ENCODE measurements at regions not wholly inside any gene's neighbourhood (a gene's known extent, or its start where the extent isn't known, plus 50 kb on each side); places are given as distances from the start of the nearest gene placed in this dataset.
"Not testable (repeated sequence)": the region's sequence is repeated elsewhere in the genome, so short reads cannot be mapped to it uniquely, and the experiment has no call there.

DNA sequence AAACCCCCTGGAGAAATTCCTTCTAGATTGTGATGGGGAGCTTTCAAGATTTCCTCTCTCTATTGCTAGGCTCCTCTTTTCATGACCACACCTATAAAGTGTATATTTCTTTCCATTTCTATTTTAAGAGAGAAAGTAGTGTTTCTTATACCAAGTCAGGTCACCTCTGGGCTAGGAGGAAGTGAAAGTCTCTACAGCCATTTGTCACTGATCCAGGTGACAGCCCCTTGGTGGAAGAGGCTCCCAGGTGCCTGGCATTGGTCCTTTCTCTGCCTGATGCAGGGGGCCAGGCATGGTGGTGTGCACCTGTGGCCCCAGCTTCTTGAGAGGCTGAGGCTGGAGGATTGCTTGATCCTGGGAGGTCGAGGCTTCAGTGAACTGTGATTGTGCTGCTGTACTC lies 64.7 kb downstream of the DHCR7 start:
- no peak for DNase-seq

GRCh38 chr11:71381781-71382505 lies 66.2 kb downstream of the DHCR7 start:
- DNase-seq: no peak

DNA sequence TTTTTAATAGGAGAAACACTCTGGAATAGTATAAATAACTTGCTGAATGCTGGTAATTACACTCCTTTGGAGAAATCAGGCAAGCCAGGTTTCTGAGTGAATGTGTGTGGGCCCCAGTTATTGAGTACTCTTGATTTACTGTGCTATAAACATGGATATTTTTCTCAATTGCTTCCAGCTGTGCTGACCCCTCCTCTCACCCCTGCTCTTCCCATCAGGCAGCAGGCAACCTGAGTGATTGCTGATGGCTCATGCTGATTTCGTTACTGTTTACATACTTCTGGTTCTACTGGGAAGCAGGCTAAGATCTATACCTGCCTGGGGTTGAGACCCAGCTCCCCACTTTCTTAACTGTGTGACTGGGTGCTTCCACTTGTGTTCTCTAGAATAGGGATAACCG lies 68.5 kb downstream of the DHCR7 start:
- DNase-seq: no peak

- no peak for DNase-seq
Measured at GRCh38 chr11:71373791-71374454, 74.3 kb downstream of the DHCR7 start.

DNA sequence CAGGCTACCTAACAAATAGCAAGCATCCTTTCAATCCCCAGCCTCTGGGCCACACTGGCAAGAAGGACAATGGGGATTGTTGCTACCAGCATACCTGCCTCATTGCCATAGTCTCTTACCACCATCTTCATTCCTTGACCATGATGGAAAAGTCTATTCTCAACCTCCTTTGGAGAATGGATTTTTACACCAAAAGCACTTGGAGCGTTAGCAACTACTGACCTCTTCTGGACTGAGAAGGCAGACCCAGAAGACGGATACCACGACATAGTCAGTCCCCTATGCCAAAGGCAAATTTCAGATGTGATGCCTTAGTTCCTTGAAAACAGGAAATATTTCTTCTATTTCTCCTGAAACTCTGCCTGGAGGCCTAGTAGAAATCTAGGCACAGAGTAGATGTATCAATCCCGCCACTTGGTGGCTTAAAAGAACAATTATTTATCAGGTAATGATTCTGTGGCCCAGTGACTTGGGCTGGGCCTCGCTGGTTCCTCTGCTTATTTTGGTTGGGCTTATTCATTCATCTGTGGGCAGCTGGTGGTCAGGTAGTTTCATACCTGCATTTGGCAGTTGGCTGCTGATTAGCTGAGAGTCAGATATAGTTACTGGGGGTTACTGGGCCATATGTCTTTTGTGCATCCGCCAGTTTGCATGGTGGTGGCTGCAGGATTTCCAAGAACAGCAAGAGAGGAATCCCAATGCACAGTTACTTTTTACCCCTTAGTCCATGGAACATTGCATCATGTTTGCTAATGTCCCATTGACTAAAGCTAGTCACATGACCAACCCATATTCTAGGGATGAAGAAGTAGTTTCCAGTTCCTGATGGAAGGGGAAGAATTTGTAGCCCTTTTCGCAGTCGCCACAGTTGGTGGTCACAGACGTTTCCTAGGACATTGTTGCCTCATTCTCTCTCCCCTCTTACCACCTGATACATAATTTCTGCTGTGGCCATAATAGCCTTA lies 75.2 kb downstream of the DHCR7 start:
- DNase-seq: no peak

DNA sequence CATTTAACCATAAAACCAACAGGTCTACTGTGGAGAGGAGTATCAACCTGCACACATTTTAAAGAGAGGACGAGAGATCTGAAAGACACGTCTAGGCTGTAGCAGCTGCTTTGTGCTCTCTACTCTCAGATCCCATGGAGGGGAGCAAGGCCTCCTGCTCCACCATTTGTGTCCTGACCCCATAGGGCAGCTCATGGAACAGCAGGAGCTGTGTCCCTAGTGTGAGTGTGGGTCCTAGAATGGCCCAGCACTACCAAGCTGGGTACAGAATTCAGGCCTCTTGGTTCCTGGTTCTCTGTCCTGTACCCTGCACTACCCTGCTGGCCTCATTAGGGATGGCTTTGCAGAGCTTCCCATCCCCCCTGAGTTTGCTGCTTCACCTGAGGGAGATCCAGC lies 76.5 kb downstream of the DHCR7 start:
- DNase-seq: no peak

DNA sequence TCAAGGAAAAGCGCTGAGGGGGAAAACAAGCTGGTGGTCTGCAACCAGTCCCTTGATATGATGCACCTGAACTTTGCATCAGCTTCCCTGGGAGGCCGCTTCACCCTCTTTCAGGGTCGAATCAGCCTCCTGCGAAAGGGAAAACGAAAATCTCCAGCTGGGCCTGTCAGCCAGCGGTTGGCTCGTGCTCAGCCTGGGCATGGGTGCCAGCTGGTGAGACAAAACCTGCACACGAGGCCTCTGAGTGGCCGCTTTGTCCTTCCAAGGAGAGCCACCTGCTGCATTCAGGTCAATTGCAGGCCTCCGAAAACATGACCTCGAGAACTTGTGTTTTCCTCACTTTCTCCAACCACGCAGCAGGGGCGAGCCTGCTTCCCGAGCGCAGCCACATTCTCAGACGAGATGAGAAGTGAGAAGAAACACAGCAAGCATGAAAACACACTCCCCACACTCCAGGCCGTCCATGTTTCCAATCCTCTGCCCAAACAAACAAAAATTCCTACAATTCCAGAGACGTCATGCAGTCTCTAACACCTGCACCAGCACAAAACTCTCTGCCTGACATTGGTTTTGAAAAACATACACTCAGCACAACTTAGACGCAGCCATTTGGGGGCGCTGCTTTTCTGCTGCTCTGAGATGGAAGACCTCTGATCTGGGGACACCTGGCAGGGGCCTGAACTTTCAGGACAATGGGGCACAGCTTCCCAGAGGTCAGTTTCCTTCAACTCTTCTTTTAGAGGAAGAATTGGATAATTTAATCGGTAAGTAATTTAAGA lies 77.1 kb downstream of the DHCR7 start:
- DNase-seq: no peak

GRCh38 chr11:71370020-71370747 lies 78.0 kb downstream of the DHCR7 start:
- DNase-seq: no peak

DNA sequence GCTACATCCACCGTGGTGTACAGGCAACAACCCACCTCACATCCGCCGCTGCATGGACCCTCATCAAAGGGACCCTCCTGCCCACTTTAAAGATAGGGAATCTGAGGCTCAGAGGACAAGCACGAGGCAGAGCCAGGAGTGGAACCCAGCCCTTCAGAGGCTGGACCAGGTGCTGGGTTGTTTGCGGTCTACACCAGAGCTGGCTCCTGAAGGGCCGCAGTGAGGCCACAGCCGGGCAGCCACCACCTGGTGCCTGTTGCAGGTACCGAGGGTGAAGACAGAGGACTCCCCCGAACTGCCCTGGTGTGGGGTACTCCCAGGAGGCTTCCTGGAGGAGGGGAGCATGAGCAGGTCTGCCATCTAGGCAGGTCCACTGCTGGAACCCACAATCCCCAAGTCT lies 78.8 kb downstream of the DHCR7 start:
- DNase-seq: no peak

GRCh38 chr11:71368966-71369365 lies 79.2 kb downstream of the DHCR7 start:
- DNase-seq: no peak

GRCh38 chr11:71367756-71368155 lies 80.4 kb downstream of the DHCR7 start:
- no peak for DNase-seq

GRCh38 chr11:71367276-71367675 lies 80.9 kb downstream of the DHCR7 start:
- not testable (repeated sequence) for DNase-seq

DNA sequence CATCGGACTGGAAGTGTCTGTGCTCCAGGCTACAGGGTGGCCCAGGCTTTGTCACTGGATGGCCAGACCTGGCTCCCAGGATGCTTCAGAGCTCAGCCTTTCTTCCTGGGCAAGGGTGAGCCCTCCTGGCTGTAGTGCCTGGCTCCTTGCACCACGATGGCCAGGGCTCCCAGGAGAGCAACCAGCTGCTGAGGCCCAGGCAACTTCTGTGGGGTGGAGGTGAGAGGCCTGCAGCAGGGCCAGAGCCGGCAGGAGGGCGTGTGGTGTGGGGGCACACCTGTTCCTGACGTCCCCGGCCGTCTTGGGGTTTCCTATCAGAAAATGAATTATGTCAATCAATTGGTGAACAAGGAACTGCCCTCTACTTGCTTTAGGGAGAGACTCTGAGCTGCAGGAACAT lies 82.1 kb downstream of the DHCR7 start:
- DNase-seq: no peak

GRCh38 chr11:71365626-71366025 lies 82.6 kb downstream of the DHCR7 start:
- DNase-seq: no peak

DNA sequence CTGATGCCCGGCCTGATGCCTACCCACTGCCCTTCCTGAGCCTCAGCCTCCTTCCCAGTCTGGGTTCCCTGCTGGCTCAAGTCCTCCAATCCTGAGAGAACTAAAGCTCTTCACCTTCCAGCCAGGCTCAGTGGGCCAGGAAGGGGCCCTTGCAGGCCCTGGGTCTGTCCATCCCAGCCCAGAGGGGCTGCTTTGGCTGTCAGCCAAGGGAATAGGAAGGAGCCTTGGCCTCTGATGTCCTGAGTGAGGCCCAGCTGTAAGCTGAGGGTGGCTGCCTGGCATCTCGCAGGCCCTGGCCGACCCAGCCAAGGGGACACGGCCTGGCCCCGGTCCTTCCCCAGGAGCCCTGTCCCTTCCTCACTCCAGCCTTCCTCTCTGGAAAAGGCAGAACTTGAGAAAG lies 83.4 kb downstream of the DHCR7 start:
- no peak for DNase-seq

- DNase-seq: no peak
Measured at GRCh38 chr11:71364176-71364671, 84.0 kb downstream of the DHCR7 start.

GRCh38 chr11:71363721-71364120 lies 84.5 kb downstream of the DHCR7 start:
- DNase-seq: no peak

DNA sequence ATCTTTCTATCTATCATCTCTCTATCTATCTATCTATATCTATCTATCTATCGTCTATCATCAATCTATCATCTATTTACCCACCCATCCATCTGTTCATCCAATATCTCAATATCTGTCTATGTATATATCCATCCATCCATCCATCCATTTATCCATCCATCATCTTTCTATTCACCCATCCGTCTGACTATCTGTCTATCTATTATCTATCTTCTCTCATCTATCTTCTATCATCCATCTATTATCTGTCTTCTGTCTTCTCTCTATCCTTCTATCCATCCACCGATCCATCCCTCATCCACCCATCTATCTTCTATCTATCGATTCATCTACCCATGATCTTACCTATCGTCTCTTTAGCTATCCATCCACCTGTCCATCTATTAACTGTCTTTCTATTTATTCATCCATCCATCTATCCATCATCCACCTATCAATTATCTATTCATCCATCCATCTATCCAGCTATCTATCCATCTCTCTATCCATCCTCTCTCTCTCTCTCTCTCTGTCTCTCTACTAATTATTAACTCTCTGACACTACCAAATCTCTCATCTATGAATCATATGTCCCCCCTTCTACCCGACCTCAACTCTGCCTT lies 89.1 kb downstream of the DHCR7 start:
- no peak for DNase-seq

DNA sequence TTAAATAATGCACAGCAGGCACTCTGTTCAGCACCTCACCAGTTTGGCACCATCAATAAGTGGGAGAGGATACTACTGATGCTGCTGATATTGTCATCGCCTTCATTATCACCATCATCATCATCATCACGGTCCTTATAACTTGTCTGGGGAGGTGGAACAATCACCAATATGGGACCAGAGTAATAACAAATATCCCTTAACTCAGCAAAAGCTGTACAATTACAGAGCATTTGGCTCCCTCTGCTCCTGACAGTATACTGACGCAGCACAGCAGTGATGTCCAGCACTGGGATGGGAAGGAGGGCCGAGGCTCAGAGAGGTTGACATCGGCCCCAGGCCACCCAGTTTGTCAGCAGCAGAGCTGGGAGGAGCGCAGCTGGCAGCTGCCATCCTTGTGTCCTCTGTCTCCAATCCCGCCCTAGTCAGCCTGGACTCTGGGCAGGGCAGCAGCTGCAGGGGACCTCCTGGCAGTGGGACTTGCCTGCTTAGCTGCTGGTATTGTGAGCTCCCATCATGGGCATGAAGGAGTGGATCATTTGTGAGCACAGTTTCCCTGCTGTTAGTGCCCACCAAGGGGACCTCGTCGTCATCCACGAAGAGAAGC lies 90.0 kb downstream of the DHCR7 start:
- DNase-seq: no peak

- DNase-seq: no peak
Measured at GRCh38 chr11:71357414-71357813, 90.8 kb downstream of the DHCR7 start.

- DNase-seq: no peak
Measured at GRCh38 chr11:71356904-71357303, 91.3 kb downstream of the DHCR7 start.

Data from stimulated activated CD4-positive, alpha-beta T cell treated with anti-CD3 and anti-CD28 coated beads, Interleukin-4, amount 100 ng/mL, for 1 hour (primary cell).